Naive thymus-derived CD8-positive, alpha-beta T cell (primary cell): ENCODE measurements at regions not wholly inside any gene's neighbourhood (a gene's known extent, or its start where the extent isn't known, plus 50 kb on each side); places are given as distances from the start of the nearest gene placed in this dataset.

Experiments
- ATAC-seq, 2 donors: fragments of 150-1000 bp; cut with Tn5 transposase in 1 of 2; sonication (Bioruptor Pico), chemical (Tn5 transposase) in 1 of 2; 1 replicate in 1 of 2; 2 replicates in 1 of 2; pipeline ENCODE4 v1.10.0; 2021; ENCODE audit warnings: mild to moderate bottlenecking in 2 of 2, moderate library complexity in 2 of 2
- POLR2A ChIA-PET: fragments of 350-600 bp; sonication (Branson Sonifier 250); formaldehyde crosslinking; loops from one replicate; lab custom pipeline; 2021; ENCODE audit warnings: antibody characterized with exemption; lab: Charles Lee
- DNase-seq, 10 donors: peaks; one replicate each; pipeline versions ENCODE4 v3.0.0 to v3.0.0-alpha.2; 2020 to 2022
- H3K27ac Mint-ChIP-seq, 10 donors: one replicate each; pipeline ENCODE4 v1.8.0; 2020 to 2022; ENCODE audit warnings: mild to moderate bottlenecking in 10 of 10, mixed read lengths in 10 of 10, moderate library complexity in 4 of 10, inconsistent platforms in 1 of 10
- H3K27me3 Mint-ChIP-seq, 5 donors: one replicate each; pipeline ENCODE4 v1.8.0; 2021 to 2022; ENCODE audit warnings: mixed read lengths in 5 of 5
- H3K36me3 Mint-ChIP-seq, 3 donors: one replicate each; pipeline ENCODE4 v1.8.0; 2020 to 2022; ENCODE audit warnings: mixed read lengths in 3 of 3, mild to moderate bottlenecking in 2 of 3, inconsistent platforms in 1 of 3
- H3K4me1 Mint-ChIP-seq, 4 donors: one replicate each; pipeline ENCODE4 v1.8.0; 2021 to 2022; ENCODE audit warnings: mixed read lengths in 4 of 4
- H3K4me3 Mint-ChIP-seq, 10 donors: one replicate each; pipeline ENCODE4 v1.8.0; 2020 to 2022; ENCODE audit warnings: mild to moderate bottlenecking in 10 of 10, mixed read lengths in 10 of 10, moderate library complexity in 6 of 10, inconsistent platforms in 1 of 10
- H3K9me3 Mint-ChIP-seq, 9 donors: one replicate each; pipeline ENCODE4 v1.8.0; 2020 to 2022; ENCODE audit warnings: mixed read lengths in 9 of 9, mild to moderate bottlenecking in 3 of 9, inconsistent platforms in 1 of 9, moderate library complexity in 1 of 9

- Mint-ChIP-seq H3K9me3 (peaks cover 0 to 10% (median 0%) of the 10 kb centered on the region in 9 donors), H3K4me3 (no peak overlapping the region), H3K27me3 (peaks cover 0 to 15% (median 1%) of the 10 kb centered on the region in 5 donors), H3K27ac (no peak overlapping the region), H3K36me3 (no peaks in the 10 kb centered on the region), H3K4me1 (no peaks in the 10 kb centered on the region)
- POLR2A ChIA-PET: no interaction called here
- DNase-seq (no peak), ATAC-seq (no peak)
Observed at GRCh38 chr6:168201799-168202198, 117.8 kb downstream of the DACT2 start.

GRCh38 chr6:168201383-168201782 is 118.2 kb downstream of the DACT2 start:
- Mint-ChIP-seq H3K36me3 (no peaks in the 10 kb centered on the region), H3K4me1 (no peaks in the 10 kb centered on the region), H3K4me3 (no peak overlapping the region), H3K9me3 (peaks cover 0 to 10% (median 0%) of the 10 kb centered on the region in 9 donors), H3K27me3 (peaks cover 0 to 15% (median 1%) of the 10 kb centered on the region in 5 donors), H3K27ac (no peak overlapping the region)
- ATAC-seq: no peak
- POLR2A ChIA-PET: no interaction called here
- no peak for DNase-seq

GRCh38 chr6:168200571-168201134 is 118.9 kb downstream of the DACT2 start:
- DNase-seq (no peak), ATAC-seq (no peak)
- POLR2A ChIA-PET: no interaction called here
- no peak overlapping the region for H3K4me3 Mint-ChIP-seq
- H3K4me1 Mint-ChIP-seq: no peaks in the 10 kb centered on the region
- H3K36me3 Mint-ChIP-seq: no peaks in the 10 kb centered on the region
- no peak overlapping the region for H3K27ac Mint-ChIP-seq
- H3K9me3 Mint-ChIP-seq: peaks cover 0 to 7% (median 0%) of the 10 kb centered on the region in 9 donors
- H3K27me3 Mint-ChIP-seq: peaks cover 0 to 15% (median 1%) of the 10 kb centered on the region in 5 donors

- Mint-ChIP-seq H3K36me3 (no peaks in the 10 kb centered on the region), H3K9me3 (peaks cover 0 to 2% (median 0%) of the 10 kb centered on the region in 9 donors), H3K4me3 (no peak overlapping the region), H3K27ac (no peak overlapping the region), H3K4me1 (peaks cover 0 to 2% (median 0%) of the 10 kb centered on the region in 4 donors), H3K27me3 (peaks cover 0 to 24% (median 2%) of the 10 kb centered on the region in 5 donors)
- POLR2A ChIA-PET: no interaction called here
- ATAC-seq (no peak), DNase-seq (no peak)
Observed at GRCh38 chr6:168198302-168199180, 119.5 kb upstream of the FRMD1 start.

- ATAC-seq (no peak), DNase-seq (no peak)
- H3K27me3 Mint-ChIP-seq: peaks cover 0 to 29% (median 4%) of the 10 kb centered on the region in 5 donors
- no peak overlapping the region for H3K27ac Mint-ChIP-seq
- POLR2A ChIA-PET: no interaction called here
- peaks cover 0 to 4% (median 0%) of the 10 kb centered on the region in 4 donors for H3K4me1 Mint-ChIP-seq
- H3K9me3 Mint-ChIP-seq: no peaks in the 10 kb centered on the region
- H3K4me3 Mint-ChIP-seq: no peak overlapping the region
- no peaks in the 10 kb centered on the region for H3K36me3 Mint-ChIP-seq
Observed at GRCh38 chr6:168197636-168198301, 118.8 kb upstream of the FRMD1 start.

- DNase-seq: no peak
- H3K27ac Mint-ChIP-seq: no peak overlapping the region
- POLR2A ChIA-PET: no interaction called here
- no peaks in the 10 kb centered on the region for H3K36me3 Mint-ChIP-seq
- ATAC-seq: no peak
- H3K9me3 Mint-ChIP-seq: no peaks in the 10 kb centered on the region
- H3K27me3 Mint-ChIP-seq: peaks cover 0 to 34% (median 4%) of the 10 kb centered on the region in 5 donors
- peaks cover 0 to 4% (median 0%) of the 10 kb centered on the region in 4 donors for H3K4me1 Mint-ChIP-seq
- H3K4me3 Mint-ChIP-seq: no peak overlapping the region
Observed at GRCh38 chr6:168196881-168197635, 118.0 kb upstream of the FRMD1 start.

GRCh38 chr6:168196385-168196860 is 117.4 kb upstream of the FRMD1 start:
- POLR2A ChIA-PET: no interaction called here
- ATAC-seq: no peak

GRCh38 chr6:168195712-168196111 is 116.7 kb upstream of the FRMD1 start:
- DNase-seq (no peak), ATAC-seq (no peak)
- Mint-ChIP-seq H3K9me3 (no peaks in the 10 kb centered on the region), H3K4me1 (peaks cover 0 to 4% (median 0%) of the 10 kb centered on the region in 4 donors), H3K36me3 (no peaks in the 10 kb centered on the region), H3K4me3 (no peak overlapping the region), H3K27me3 (peaks cover 0 to 31% (median 4%) of the 10 kb centered on the region in 5 donors), H3K27ac (no peak overlapping the region)
- POLR2A ChIA-PET: no interaction called here

More at GRCh38 chr6:168196385-168196860, 117.4 kb upstream of the FRMD1 start:
- H3K4me3 Mint-ChIP-seq: no peak overlapping the region
- peaks cover 0 to 4% (median 0%) of the 10 kb centered on the region in 4 donors for H3K4me1 Mint-ChIP-seq
- H3K27ac Mint-ChIP-seq: no peak overlapping the region
- DNase-seq: no peak
- H3K9me3 Mint-ChIP-seq: no peaks in the 10 kb centered on the region
- H3K27me3 Mint-ChIP-seq: peaks cover 0 to 36% (median 4%) of the 10 kb centered on the region in 5 donors
- H3K36me3 Mint-ChIP-seq: no peaks in the 10 kb centered on the region

- H3K27ac Mint-ChIP-seq: no peak overlapping the region
- peaks cover 0 to 30% (median 4%) of the 10 kb centered on the region in 5 donors for H3K27me3 Mint-ChIP-seq
- no peaks in the 10 kb centered on the region for H3K36me3 Mint-ChIP-seq
- H3K9me3 Mint-ChIP-seq: no peaks in the 10 kb centered on the region
- H3K4me3 Mint-ChIP-seq: no peak overlapping the region
- no peak for ATAC-seq
- POLR2A ChIA-PET: no interaction called here
- DNase-seq: no peak
- peaks cover 0 to 4% (median 0%) of the 10 kb centered on the region in 4 donors for H3K4me1 Mint-ChIP-seq
Observed at GRCh38 chr6:168194732-168195567, 115.9 kb upstream of the FRMD1 start.

- Mint-ChIP-seq H3K4me1 (peaks cover 0 to 5% (median 0%) of the 10 kb centered on the region in 4 donors), H3K36me3 (no peaks in the 10 kb centered on the region), H3K9me3 (no peaks in the 10 kb centered on the region), H3K27me3 (peaks cover 0 to 30% (median 4%) of the 10 kb centered on the region in 5 donors), H3K4me3 (no peak overlapping the region), H3K27ac (no peak overlapping the region)
- ATAC-seq (no peak), DNase-seq (no peak)
- POLR2A ChIA-PET: no interaction called here
Observed at GRCh38 chr6:168193816-168194721, 115.1 kb upstream of the FRMD1 start.
